ENCODE measurements at regions not wholly inside any gene's neighbourhood (a gene's known extent, or its start where the extent isn't known, plus 50 kb on each side); places are given as distances from the start of the nearest gene placed in this dataset.

GRCh38 chr15:48062148-48062872 lies 58.5 kb upstream of the SLC24A5 start:
- Histone ChIP-seq H3K9me3 (no peaks in the 10 kb centered on the region), H3K27me3 (no peaks in the 10 kb centered on the region), H3K36me3 (no peaks in the 10 kb centered on the region), H3K4me1 (no peaks in the 10 kb centered on the region), H3K4me3 (no peak overlapping the region), H3K27ac (no peak overlapping the region)
- TF ChIP-seq EP300 (IDR thresholded peaks at IDR 0.05) (no peak), CTCF (IDR thresholded peaks at IDR 0.05) (no peak), POLR2AphosphoS5 (IDR thresholded peaks at IDR 0.05) (no peak), POLR2A (IDR thresholded peaks at IDR 0.05) (no peak)
- 60% methylated on average over 11 of the region's 11 CpGs for WGBS
- DNase-seq (ENCODE audit: low spot score in 2 of 2) = no peak

GRCh38 chr15:48063411-48063985 lies 57.3 kb upstream of the SLC24A5 start:
- no peaks in the 10 kb centered on the region for H3K36me3 ChIP-seq
- WGBS = 92% methylated on average over 2 of the region's 2 CpGs
- H3K9me3 ChIP-seq = no peaks in the 10 kb centered on the region
- TF ChIP-seq EP300 (IDR thresholded peaks at IDR 0.05) (no peak), CTCF (IDR thresholded peaks at IDR 0.05) (no peak), POLR2AphosphoS5 (IDR thresholded peaks at IDR 0.05) (no peak), POLR2A (IDR thresholded peaks at IDR 0.05) (no peak)
- no peak overlapping the region for H3K4me3 ChIP-seq
- no peak overlapping the region for H3K27ac ChIP-seq
- H3K4me1 ChIP-seq = no peaks in the 10 kb centered on the region
- no peak for DNase-seq (ENCODE audit: low spot score in 2 of 2)
- no peaks in the 10 kb centered on the region for H3K27me3 ChIP-seq

GRCh38 chr15:48064421-48064820 lies 56.4 kb upstream of the SLC24A5 start:
- H3K27me3 ChIP-seq = no peaks in the 10 kb centered on the region
- no peaks in the 10 kb centered on the region for H3K9me3 ChIP-seq
- no peaks in the 10 kb centered on the region for H3K4me1 ChIP-seq
- TF ChIP-seq POLR2AphosphoS5 (IDR thresholded peaks at IDR 0.05) (no peak), CTCF (IDR thresholded peaks at IDR 0.05) (no peak), POLR2A (IDR thresholded peaks at IDR 0.05) (no peak), EP300 (IDR thresholded peaks at IDR 0.05) (no peak)
- DNase-seq (ENCODE audit: low spot score in 2 of 2) = no peak
- no peak overlapping the region for H3K27ac ChIP-seq
- WGBS = 79% methylated on average over 2 of the region's 2 CpGs
- no peak overlapping the region for H3K4me3 ChIP-seq
- no peaks in the 10 kb centered on the region for H3K36me3 ChIP-seq

GRCh38 chr15:48066456-48066855 lies 54.3 kb upstream of the SLC24A5 start:
- TF ChIP-seq CTCF (IDR thresholded peaks at IDR 0.05) = no peak
- TF ChIP-seq POLR2A (IDR thresholded peaks at IDR 0.05) = no peak
- no peak for TF ChIP-seq EP300 (IDR thresholded peaks at IDR 0.05)
- no peak for TF ChIP-seq POLR2AphosphoS5 (IDR thresholded peaks at IDR 0.05)

More at GRCh38 chr15:48066456-48066855, 54.3 kb upstream of the SLC24A5 start:
- Histone ChIP-seq H3K4me1 (no peaks in the 10 kb centered on the region), H3K27ac (no peak overlapping the region), H3K4me3 (no peak overlapping the region), H3K9me3 (no peaks in the 10 kb centered on the region), H3K27me3 (no peaks in the 10 kb centered on the region), H3K36me3 (no peaks in the 10 kb centered on the region)
- 91% methylated on average over 3 of the region's 3 CpGs for WGBS
- DNase-seq (ENCODE audit: low spot score in 2 of 2) = no peak

All from suprapubic skin (tissue), 4 donors.